ENCODE measurements at regions not wholly inside any gene's neighbourhood (a gene's known extent, or its start where the extent isn't known, plus 50 kb on each side); places are given as distances from the start of the nearest gene placed in this dataset.

DNA sequence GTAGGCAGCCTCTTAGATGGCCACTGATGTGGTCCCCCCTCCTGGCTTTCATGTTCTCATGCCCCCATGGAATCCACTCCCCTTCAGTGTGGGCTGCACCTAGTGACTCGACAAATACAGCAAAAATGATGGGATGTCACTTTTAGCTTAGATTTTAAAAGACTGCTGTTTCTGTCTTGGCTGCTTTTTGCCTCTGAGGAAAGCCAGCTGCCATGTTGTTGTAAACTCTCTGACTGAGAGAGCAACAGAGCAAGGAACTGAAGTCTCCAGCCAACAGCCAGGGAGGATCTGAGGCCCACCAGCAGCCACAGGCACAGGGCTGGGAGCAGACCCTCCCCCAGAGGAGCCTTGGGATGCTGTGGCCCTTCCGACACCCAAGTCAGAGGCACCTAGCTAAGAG lies 60.6 kb upstream of the MARCHF10 start:
- 75 to 100% methylated on average over 2 of the region's 2 CpGs for WGBS, 2 experiments (ENCODE audit: insufficient coverage in 1 of 2, insufficient read length in 1 of 2)
- Histone ChIP-seq H3K4me1 (ENCODE audit: control insufficient read depth, insufficient read depth, low read length) (peaks cover 3% of the 10 kb centered on the region), H3K9me3 (ENCODE audit: control insufficient read depth, low read length) (no peaks in the 10 kb centered on the region), H3K27me3 (ENCODE audit: control insufficient read depth, insufficient read depth, low read length, poor library complexity, severe bottlenecking) (no peaks in the 10 kb centered on the region), H3K9ac (ENCODE audit: extremely low read depth, low read length, poor library complexity, severe bottlenecking) (no peak overlapping the region), H3K4me3 (ENCODE audit: low read length) (no peak overlapping the region), H3K36me3 (ENCODE audit: control insufficient read depth, insufficient read depth, low read length) (no peaks in the 10 kb centered on the region), H3K27ac (ENCODE audit: low read depth, low read length) (peak overlapping the region; percentile 66)
- Mint-ChIP-seq H3K9me3 (no peaks in the 10 kb centered on the region), H3K4me1 (peaks cover 8% of the 10 kb centered on the region), H3K4me3 (no peak overlapping the region), H3K36me3 (ENCODE audit: low read depth) (no peaks in the 10 kb centered on the region), H3K27ac (no peak overlapping the region), H3K27me3 (ENCODE audit: insufficient read depth) (peaks cover 4% of the 10 kb centered on the region)
- TF ChIP-seq, protein P1, sequence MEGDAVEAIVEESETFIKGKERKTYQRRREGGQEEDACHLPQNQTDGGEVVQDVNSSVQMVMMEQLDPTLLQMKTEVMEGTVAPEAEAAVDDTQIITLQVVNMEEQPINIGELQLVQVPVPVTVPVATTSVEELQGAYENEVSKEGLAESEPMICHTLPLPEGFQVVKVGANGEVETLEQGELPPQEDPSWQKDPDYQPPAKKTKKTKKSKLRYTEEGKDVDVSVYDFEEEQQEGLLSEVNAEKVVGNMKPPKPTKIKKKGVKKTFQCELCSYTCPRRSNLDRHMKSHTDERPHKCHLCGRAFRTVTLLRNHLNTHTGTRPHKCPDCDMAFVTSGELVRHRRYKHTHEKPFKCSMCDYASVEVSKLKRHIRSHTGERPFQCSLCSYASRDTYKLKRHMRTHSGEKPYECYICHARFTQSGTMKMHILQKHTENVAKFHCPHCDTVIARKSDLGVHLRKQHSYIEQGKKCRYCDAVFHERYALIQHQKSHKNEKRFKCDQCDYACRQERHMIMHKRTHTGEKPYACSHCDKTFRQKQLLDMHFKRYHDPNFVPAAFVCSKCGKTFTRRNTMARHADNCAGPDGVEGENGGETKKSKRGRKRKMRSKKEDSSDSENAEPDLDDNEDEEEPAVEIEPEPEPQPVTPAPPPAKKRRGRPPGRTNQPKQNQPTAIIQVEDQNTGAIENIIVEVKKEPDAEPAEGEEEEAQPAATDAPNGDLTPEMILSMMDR (conservative IDR thresholded peaks at IDR 0.05): no peak
- DNase-seq: peak; percentile 36

DNA sequence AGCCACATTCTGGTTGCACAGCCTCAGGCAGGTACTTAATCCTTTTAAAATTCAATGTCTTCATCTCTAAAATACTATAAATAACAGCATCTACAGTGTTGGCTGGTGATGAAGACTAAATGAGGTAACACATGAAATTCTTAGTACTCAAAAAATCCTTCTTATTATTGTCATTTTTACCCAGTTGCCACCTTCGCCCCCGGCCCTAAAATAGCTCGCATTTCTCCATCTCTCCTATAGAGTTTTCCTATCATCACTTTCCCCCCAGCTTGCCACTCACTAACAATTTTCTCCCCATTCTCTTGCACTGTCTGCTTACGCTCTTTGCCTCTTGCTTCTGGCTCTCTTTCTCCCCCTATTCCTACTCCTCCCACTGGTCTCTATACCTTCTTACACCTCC lies 59.9 kb upstream of the MARCHF10 start:
- H3K27me3 Mint-ChIP-seq (ENCODE audit: insufficient read depth): peaks cover 4% of the 10 kb centered on the region
- H3K27ac ChIP-seq (ENCODE audit: low read depth, low read length): no peak overlapping the region

DNA sequence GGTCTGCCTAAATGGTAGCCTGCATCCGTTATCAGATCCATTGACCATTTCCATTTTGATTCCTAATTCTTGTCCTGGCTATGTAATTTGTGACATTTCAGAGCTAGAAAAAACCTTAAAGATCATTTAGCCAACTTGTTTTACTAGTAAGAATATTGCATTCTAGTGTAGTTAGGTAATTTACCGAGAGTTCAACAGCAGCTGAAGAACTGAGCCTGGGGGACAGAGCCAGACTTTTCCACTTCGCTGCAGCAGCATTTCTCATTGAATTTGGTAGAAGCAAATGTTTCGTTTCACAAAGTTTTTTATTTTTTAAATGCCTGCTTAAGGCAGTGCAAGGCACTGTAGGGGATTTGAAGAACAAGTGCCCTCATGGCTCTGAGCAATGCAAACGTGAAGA lies 59.2 kb upstream of the MARCHF10 start:
- DNase-seq: no peak
- Mint-ChIP-seq H3K27me3 (ENCODE audit: insufficient read depth) (peaks cover 4% of the 10 kb centered on the region), H3K4me3 (no peak overlapping the region), H3K9me3 (no peaks in the 10 kb centered on the region), H3K4me1 (peaks cover 8% of the 10 kb centered on the region), H3K27ac (no peak overlapping the region), H3K36me3 (ENCODE audit: low read depth) (no peaks in the 10 kb centered on the region)
- Histone ChIP-seq H3K9me3 (ENCODE audit: control insufficient read depth, low read length) (no peaks in the 10 kb centered on the region), H3K4me1 (ENCODE audit: control insufficient read depth, insufficient read depth, low read length) (peaks cover 3% of the 10 kb centered on the region), H3K36me3 (ENCODE audit: control insufficient read depth, insufficient read depth, low read length) (no peaks in the 10 kb centered on the region), H3K27me3 (ENCODE audit: control insufficient read depth, insufficient read depth, low read length, poor library complexity, severe bottlenecking) (no peaks in the 10 kb centered on the region), H3K27ac (ENCODE audit: low read depth, low read length) (no peak overlapping the region), H3K9ac (ENCODE audit: extremely low read depth, low read length, poor library complexity, severe bottlenecking) (no peak overlapping the region), H3K4me3 (ENCODE audit: low read length) (no peak overlapping the region)
- WGBS, 2 experiments (ENCODE audit: insufficient coverage in 1 of 2, insufficient read length in 1 of 2): 90 to 100% methylated on average over 3 to 5 of the region's 5 CpGs
- TF ChIP-seq, protein P1 (conservative IDR thresholded peaks at IDR 0.05): no peak

More for the DNA sequence above, 59.9 kb upstream of the MARCHF10 start:
- WGBS, 2 experiments (ENCODE audit: insufficient coverage in 1 of 2, insufficient read length in 1 of 2): 86 to 91% methylated on average over 4 of the region's 4 CpGs
- Histone ChIP-seq H3K27me3 (ENCODE audit: control insufficient read depth, insufficient read depth, low read length, poor library complexity, severe bottlenecking) (no peaks in the 10 kb centered on the region), H3K9ac (ENCODE audit: extremely low read depth, low read length, poor library complexity, severe bottlenecking) (no peak overlapping the region), H3K9me3 (ENCODE audit: control insufficient read depth, low read length) (no peaks in the 10 kb centered on the region), H3K4me1 (ENCODE audit: control insufficient read depth, insufficient read depth, low read length) (peaks cover 3% of the 10 kb centered on the region), H3K36me3 (ENCODE audit: control insufficient read depth, insufficient read depth, low read length) (no peaks in the 10 kb centered on the region), H3K4me3 (ENCODE audit: low read length) (no peak overlapping the region)
- no peaks in the 10 kb centered on the region for H3K9me3 Mint-ChIP-seq
- no peak for DNase-seq
- peaks cover 8% of the 10 kb centered on the region for H3K4me1 Mint-ChIP-seq
- no peak overlapping the region for H3K4me3 Mint-ChIP-seq
- TF ChIP-seq, protein P1 (conservative IDR thresholded peaks at IDR 0.05): no peak
- no peaks in the 10 kb centered on the region for H3K36me3 Mint-ChIP-seq (ENCODE audit: low read depth)
- no peak overlapping the region for H3K27ac Mint-ChIP-seq
